ENCODE measurements at regions not wholly inside any gene's neighbourhood (a gene's known extent, or its start where the extent isn't known, plus 50 kb on each side); places are given as distances from the start of the nearest gene placed in this dataset.

GRCh38 chr22:48239461-48240147, 1477.2 kb downstream of the TBC1D22A start:
- Mint-ChIP-seq H3K36me3 (ENCODE audit: insufficient read depth in 2 of 2) (peaks cover 0 to 2% of the 10 kb centered on the region in 2 donors), H3K27ac (no peak overlapping the region), H3K4me3 (no peak overlapping the region), H3K4me1 (ENCODE audit: low read depth) (no peaks in the 10 kb centered on the region), H3K27me3 (ENCODE audit: low read depth) (peaks cover 7% of the 10 kb centered on the region), H3K9me3 (peaks cover 2 to 4% of the 10 kb centered on the region in 2 donors)
- no peak for ATAC-seq (replicated peaks in 1 of 2)
- DNase-seq, result no peak

- no peak for ATAC-seq (replicated peaks in 1 of 2)
- Mint-ChIP-seq H3K36me3 (ENCODE audit: insufficient read depth in 2 of 2) (peaks cover 0 to 2% of the 10 kb centered on the region in 2 donors), H3K4me1 (ENCODE audit: low read depth) (no peaks in the 10 kb centered on the region), H3K27me3 (ENCODE audit: low read depth) (peaks cover 7% of the 10 kb centered on the region), H3K9me3 (peaks cover 2 to 4% of the 10 kb centered on the region in 2 donors), H3K27ac (no peak overlapping the region), H3K4me3 (no peak overlapping the region)
- DNase-seq, result no peak
Measured at GRCh38 chr22:48238966-48239365, 1476.5 kb downstream of the TBC1D22A start.

- DNase-seq (no peak), ATAC-seq (replicated peaks in 1 of 2) (no peak)
- peaks cover 7% of the 10 kb centered on the region for H3K27me3 Mint-ChIP-seq (ENCODE audit: low read depth)
- H3K4me1 Mint-ChIP-seq (ENCODE audit: low read depth), result no peaks in the 10 kb centered on the region
- H3K4me3 Mint-ChIP-seq, result no peak overlapping the region
- H3K9me3 Mint-ChIP-seq, result peaks cover 2 to 8% of the 10 kb centered on the region in 2 donors
- H3K36me3 Mint-ChIP-seq (ENCODE audit: insufficient read depth in 2 of 2), result peaks cover 0 to 3% of the 10 kb centered on the region in 2 donors
- no peak overlapping the region for H3K27ac Mint-ChIP-seq
Measured at GRCh38 chr22:48238284-48238915, 1476.0 kb downstream of the TBC1D22A start.

GRCh38 chr22:48237466-48238283, 1475.2 kb downstream of the TBC1D22A start:
- Mint-ChIP-seq H3K27ac (no peak overlapping the region), H3K9me3 (peaks cover 2 to 8% of the 10 kb centered on the region in 2 donors), H3K27me3 (ENCODE audit: low read depth) (peaks cover 7% of the 10 kb centered on the region), H3K4me3 (no peak overlapping the region), H3K36me3 (ENCODE audit: insufficient read depth in 2 of 2) (peaks cover 0 to 7% of the 10 kb centered on the region in 2 donors), H3K4me1 (ENCODE audit: low read depth) (no peaks in the 10 kb centered on the region)
- DNase-seq (no peak), ATAC-seq (replicated peaks in 1 of 2) (no peak)

- H3K36me3 Mint-ChIP-seq (ENCODE audit: insufficient read depth in 2 of 2), result peaks cover 1 to 12% of the 10 kb centered on the region in 2 donors
- no peaks in the 10 kb centered on the region for H3K4me1 Mint-ChIP-seq (ENCODE audit: low read depth)
- H3K27ac Mint-ChIP-seq, result no peak overlapping the region
- H3K4me3 Mint-ChIP-seq, result no peak overlapping the region
- peaks cover 6 to 15% of the 10 kb centered on the region in 2 donors for H3K9me3 Mint-ChIP-seq
- H3K27me3 Mint-ChIP-seq (ENCODE audit: low read depth), result peaks cover 7% of the 10 kb centered on the region
- no peak for DNase-seq
- no peak for ATAC-seq (replicated peaks in 1 of 2)
Measured at GRCh38 chr22:48236261-48236660, 1473.8 kb downstream of the TBC1D22A start.

GRCh38 chr22:48235744-48236143, 1473.3 kb downstream of the TBC1D22A start:
- no peak overlapping the region for H3K4me3 Mint-ChIP-seq
- peaks cover 6 to 15% of the 10 kb centered on the region in 2 donors for H3K9me3 Mint-ChIP-seq
- peaks cover 7% of the 10 kb centered on the region for H3K27me3 Mint-ChIP-seq (ENCODE audit: low read depth)
- no peaks in the 10 kb centered on the region for H3K4me1 Mint-ChIP-seq (ENCODE audit: low read depth)
- H3K27ac Mint-ChIP-seq, result no peak overlapping the region
- peaks cover 1 to 12% of the 10 kb centered on the region in 2 donors for H3K36me3 Mint-ChIP-seq (ENCODE audit: insufficient read depth in 2 of 2)
- ATAC-seq (replicated peaks in 1 of 2), result no peak
- no peak for DNase-seq

GRCh38 chr22:48234011-48234410, 1471.6 kb downstream of the TBC1D22A start:
- ATAC-seq (replicated peaks in 1 of 2), result no peak
- Mint-ChIP-seq H3K4me3 (no peak overlapping the region), H3K27ac (no peak overlapping the region), H3K4me1 (ENCODE audit: low read depth) (no peaks in the 10 kb centered on the region), H3K9me3 (peaks cover 6 to 15% of the 10 kb centered on the region in 2 donors), H3K27me3 (ENCODE audit: low read depth) (peaks cover 7% of the 10 kb centered on the region), H3K36me3 (ENCODE audit: insufficient read depth in 2 of 2) (peaks cover 1 to 12% of the 10 kb centered on the region in 2 donors)
- DNase-seq, result no peak

GRCh38 chr22:48233586-48233985, 1471.1 kb downstream of the TBC1D22A start:
- ATAC-seq (replicated peaks in 1 of 2) (no peak), DNase-seq (no peak)
- Mint-ChIP-seq H3K9me3 (peaks cover 6 to 15% of the 10 kb centered on the region in 2 donors), H3K4me3 (no peak overlapping the region), H3K27me3 (ENCODE audit: low read depth) (peaks cover 7% of the 10 kb centered on the region), H3K36me3 (ENCODE audit: insufficient read depth in 2 of 2) (peaks cover 1 to 12% of the 10 kb centered on the region in 2 donors), H3K4me1 (ENCODE audit: low read depth) (no peaks in the 10 kb centered on the region), H3K27ac (no peak overlapping the region)

- Mint-ChIP-seq H3K27ac (no peak overlapping the region), H3K27me3 (ENCODE audit: low read depth) (no peaks in the 10 kb centered on the region), H3K36me3 (ENCODE audit: insufficient read depth in 2 of 2) (peaks cover 1 to 9% of the 10 kb centered on the region in 2 donors), H3K4me1 (ENCODE audit: low read depth) (no peaks in the 10 kb centered on the region), H3K9me3 (peaks cover 4 to 7% of the 10 kb centered on the region in 2 donors), H3K4me3 (no peak overlapping the region)
- ATAC-seq (replicated peaks in 1 of 2) (no peak), DNase-seq (no peak)
Measured at GRCh38 chr22:48228468-48228867, 1466.0 kb downstream of the TBC1D22A start.

- Mint-ChIP-seq H3K4me1 (ENCODE audit: low read depth) (no peaks in the 10 kb centered on the region), H3K9me3 (peaks cover 4 to 7% of the 10 kb centered on the region in 2 donors), H3K27ac (no peak overlapping the region), H3K27me3 (ENCODE audit: low read depth) (no peaks in the 10 kb centered on the region), H3K36me3 (ENCODE audit: insufficient read depth in 2 of 2) (peaks cover 1 to 3% of the 10 kb centered on the region in 2 donors), H3K4me3 (no peak overlapping the region)
- DNase-seq (no peak), ATAC-seq (replicated peaks in 1 of 2) (no peak)
Measured at GRCh38 chr22:48227341-48228018, 1465.0 kb downstream of the TBC1D22A start.

GRCh38 chr22:48226026-48227013, 1463.9 kb downstream of the TBC1D22A start:
- Mint-ChIP-seq H3K36me3 (ENCODE audit: insufficient read depth in 2 of 2) (no peaks in the 10 kb centered on the region), H3K27ac (no peak overlapping the region), H3K27me3 (ENCODE audit: low read depth) (no peaks in the 10 kb centered on the region), H3K9me3 (no peaks in the 10 kb centered on the region), H3K4me3 (no peak overlapping the region), H3K4me1 (ENCODE audit: low read depth) (no peaks in the 10 kb centered on the region)
- ATAC-seq (replicated peaks in 1 of 2) (no peak), DNase-seq (no peak)

GRCh38 chr22:48224332-48224731, 1461.9 kb downstream of the TBC1D22A start:
- DNase-seq (no peak), ATAC-seq (replicated peaks in 1 of 2) (no peak)
- Mint-ChIP-seq H3K27ac (no peak overlapping the region), H3K9me3 (peaks cover 0 to 2% of the 10 kb centered on the region in 2 donors), H3K27me3 (ENCODE audit: low read depth) (no peaks in the 10 kb centered on the region), H3K4me3 (no peak overlapping the region), H3K4me1 (ENCODE audit: low read depth) (no peaks in the 10 kb centered on the region), H3K36me3 (ENCODE audit: insufficient read depth in 2 of 2) (peaks cover 0 to 2% of the 10 kb centered on the region in 2 donors)
